Fibroblast of the conjunctiva (primary cell): ENCODE measurements at regions not wholly inside any gene's neighbourhood (a gene's known extent, or its start where the extent isn't known, plus 50 kb on each side); places are given as distances from the start of the nearest gene placed in this dataset.
"Not testable (repeated sequence)": the region's sequence is repeated elsewhere in the genome, so short reads cannot be mapped to it uniquely, and the experiment has no call there.

ENCODE experiments used
- DNase-seq: peaks from one replicate; pipeline ENCODE4 v3.0.0-alpha.2; 2010; ENCODE audit warnings: low read depth

GRCh38 chr6:74283532-74283931, 587.5 kb downstream of the CD109 start:
- no peak for DNase-seq

DNA sequence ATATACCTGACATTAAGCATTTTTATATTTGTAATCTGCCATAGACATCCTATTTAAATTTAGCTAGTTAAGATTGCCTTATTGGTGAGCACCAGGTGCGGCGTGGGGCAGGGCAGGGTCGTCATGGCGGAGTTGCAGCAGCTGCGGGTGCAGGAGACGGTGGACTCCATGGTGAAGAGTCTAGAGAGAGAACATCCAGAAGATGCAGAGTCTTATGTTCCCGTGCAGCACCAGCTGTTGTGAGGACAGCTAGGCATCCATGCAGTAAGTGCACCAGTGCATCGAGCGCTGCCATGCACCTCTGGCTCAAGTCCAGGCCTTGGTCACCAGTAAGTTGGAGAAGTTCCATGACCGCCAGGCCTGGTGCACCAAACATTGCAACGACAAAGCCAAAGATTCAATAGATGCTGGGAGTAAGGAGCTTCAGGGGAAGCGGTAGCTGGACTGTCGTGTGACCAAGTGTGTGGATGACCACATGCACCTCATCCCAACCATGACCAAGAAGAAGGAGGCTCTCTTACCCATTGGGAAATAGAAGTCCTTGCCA, 586.2 kb downstream of the CD109 start:
- no peak for DNase-seq

DNA sequence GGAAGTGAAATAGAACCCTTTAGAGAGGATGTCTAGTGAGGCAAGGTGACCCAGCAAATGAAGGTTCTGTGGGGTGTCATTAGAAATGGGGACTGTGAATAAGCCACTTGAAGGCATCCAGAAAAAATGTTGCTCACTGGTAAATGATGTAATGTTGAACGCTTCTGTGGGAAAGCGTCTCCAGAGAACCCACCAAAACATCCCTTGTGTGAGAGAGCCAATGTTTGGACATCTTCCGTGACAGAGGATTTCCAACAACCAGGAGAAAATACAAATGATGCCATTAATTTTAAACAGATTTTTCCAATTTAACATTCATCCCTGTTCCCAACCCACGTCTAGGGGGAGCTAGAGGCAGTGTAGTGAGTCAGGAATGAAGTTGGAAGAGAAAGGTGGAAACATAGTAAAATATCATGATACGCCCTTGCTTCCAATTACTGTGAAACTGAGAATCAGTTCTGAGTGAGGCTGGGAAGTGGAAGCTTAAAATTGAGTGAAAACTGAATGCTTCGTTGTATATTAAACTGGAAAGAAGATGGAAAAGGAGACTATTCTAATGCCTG, 584.2 kb downstream of the CD109 start:
- DNase-seq = no peak

GRCh38 chr6:74277777-74278186, 581.8 kb downstream of the CD109 start:
- no peak for DNase-seq

DNA sequence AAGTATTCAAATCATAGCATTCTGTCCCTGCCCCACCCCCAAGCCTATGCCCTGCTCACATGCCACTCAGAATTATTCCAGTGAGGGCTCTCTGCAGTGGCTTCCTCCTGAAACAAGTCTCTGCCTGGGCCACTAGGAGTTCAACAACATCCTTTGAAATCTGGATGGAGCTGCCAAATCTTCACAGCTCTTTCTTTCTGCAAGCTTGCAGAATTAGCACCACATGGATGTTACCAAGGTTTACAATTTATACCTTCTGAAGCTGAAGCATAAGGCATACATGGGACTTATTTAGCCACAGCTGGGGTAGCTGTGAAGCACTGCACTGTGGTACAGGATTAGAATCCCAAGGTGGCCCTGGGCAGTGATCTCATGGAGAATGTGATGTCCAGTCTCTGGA, 577.5 kb downstream of the CD109 start:
- DNase-seq = no peak

- DNase-seq = no peak
Observed at GRCh38 chr6:74269600-74269858, 573.5 kb downstream of the CD109 start.

GRCh38 chr6:74268815-74269599, 573.0 kb downstream of the CD109 start:
- DNase-seq = no peak

GRCh38 chr6:74259981-74260380, 564.0 kb downstream of the CD109 start:
- DNase-seq = no peak

DNA sequence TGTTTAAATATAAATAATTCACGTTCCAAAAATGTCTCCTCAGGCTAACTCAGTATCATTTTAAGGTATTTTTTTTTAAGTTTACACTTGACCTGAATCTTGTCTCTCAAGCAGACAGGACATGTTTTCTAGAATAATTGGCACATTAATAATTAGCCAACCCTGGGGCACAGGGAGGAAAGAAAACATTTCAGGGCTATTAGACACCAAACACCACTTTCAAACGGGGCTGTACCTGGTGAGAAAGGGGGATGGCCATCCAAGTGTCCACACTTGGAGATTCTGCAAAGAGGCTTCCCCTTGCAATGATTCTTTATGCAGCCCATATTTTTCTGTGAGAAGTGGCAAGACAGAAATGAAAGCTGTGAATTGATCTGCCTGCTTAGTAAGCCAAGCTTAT, 560.8 kb downstream of the CD109 start:
- no peak for DNase-seq

DNA sequence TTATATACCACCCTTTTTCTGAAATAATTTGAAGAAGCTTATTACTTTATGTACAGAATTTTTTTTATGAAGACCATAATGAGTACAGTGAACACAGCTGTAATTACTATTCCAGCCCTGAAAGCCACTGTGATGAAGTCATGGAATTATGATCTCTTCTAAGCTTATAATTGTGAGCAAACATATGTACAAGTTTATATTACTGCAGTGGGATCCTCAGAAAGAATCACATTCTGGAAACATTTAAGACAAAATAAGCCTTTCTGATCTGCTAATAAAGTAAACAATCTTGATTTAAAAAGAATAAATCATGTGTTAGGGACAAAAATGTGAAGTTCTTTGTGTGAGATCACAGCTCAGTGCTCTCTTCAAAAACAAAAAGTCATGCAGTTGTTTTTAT, 560.4 kb downstream of the CD109 start:
- DNase-seq = no peak

DNA sequence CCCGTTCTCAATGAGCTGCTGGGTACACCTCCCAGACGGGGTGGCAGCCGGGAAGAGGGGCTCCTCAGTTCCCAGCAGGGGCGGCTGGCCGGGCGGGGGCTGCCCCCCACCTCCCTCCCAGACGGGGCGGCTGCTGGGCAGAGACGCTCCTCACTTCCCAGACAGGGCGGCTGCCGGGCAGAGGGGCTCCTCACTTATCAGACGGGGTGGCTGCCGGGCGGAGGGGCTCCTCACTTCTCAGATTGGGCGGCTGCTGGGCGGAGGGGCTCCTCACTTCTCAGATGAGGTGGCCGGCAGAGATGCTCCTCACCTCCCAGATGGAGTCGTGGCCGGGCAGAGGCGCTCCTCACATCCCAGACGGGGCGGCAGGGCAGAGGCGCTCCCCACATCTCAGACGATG, 559.0 kb downstream of the CD109 start:
- DNase-seq = not testable (repeated sequence)

- not testable (repeated sequence) for DNase-seq
Observed at GRCh38 chr6:74254147-74254546, 558.1 kb downstream of the CD109 start.

GRCh38 chr6:74253261-74253660, 557.3 kb downstream of the CD109 start:
- no peak for DNase-seq

DNA sequence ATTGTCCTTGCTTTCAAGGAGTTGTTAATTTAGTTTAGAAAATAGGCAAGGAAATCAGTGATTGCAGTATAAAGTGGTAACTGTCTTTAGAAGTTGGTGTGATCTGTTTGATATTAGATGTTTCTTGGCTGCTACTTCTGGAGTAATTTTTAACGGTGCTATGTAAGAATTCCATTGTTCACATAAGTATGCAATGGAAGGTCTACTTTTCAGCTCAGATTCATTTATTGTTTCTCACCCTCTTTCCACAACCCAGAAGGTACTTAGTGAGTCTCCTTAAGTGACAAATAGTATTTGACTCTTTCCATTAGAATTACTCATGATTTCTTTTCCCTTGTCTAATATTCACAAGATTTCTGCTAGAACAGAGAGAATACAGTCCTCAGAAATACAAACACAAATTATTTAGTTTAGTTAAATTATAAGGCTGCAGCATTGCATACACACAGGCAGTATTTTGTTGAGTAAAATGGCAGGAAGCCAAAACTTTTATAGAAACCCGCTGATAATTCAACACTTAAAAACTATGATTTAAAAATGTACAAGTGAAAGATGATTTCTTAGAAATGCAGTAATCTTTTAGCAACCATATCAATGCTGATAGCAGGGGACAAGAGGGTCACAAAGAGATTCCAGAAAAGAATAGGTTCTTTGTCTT, 554.3 kb downstream of the CD109 start:
- DNase-seq = no peak

GRCh38 chr6:74249658-74250057, 553.7 kb downstream of the CD109 start:
- no peak for DNase-seq

- DNase-seq = no peak
Observed at GRCh38 chr6:74248966-74249365, 553.0 kb downstream of the CD109 start.

- DNase-seq = no peak
Observed at GRCh38 chr6:74222768-74223333, 526.8 kb downstream of the CD109 start.

- no peak for DNase-seq
Observed at GRCh38 chr6:74213995-74214394, 518.0 kb downstream of the CD109 start.

- no peak for DNase-seq
Observed at GRCh38 chr6:74208239-74208638, 512.2 kb downstream of the CD109 start.

DNA sequence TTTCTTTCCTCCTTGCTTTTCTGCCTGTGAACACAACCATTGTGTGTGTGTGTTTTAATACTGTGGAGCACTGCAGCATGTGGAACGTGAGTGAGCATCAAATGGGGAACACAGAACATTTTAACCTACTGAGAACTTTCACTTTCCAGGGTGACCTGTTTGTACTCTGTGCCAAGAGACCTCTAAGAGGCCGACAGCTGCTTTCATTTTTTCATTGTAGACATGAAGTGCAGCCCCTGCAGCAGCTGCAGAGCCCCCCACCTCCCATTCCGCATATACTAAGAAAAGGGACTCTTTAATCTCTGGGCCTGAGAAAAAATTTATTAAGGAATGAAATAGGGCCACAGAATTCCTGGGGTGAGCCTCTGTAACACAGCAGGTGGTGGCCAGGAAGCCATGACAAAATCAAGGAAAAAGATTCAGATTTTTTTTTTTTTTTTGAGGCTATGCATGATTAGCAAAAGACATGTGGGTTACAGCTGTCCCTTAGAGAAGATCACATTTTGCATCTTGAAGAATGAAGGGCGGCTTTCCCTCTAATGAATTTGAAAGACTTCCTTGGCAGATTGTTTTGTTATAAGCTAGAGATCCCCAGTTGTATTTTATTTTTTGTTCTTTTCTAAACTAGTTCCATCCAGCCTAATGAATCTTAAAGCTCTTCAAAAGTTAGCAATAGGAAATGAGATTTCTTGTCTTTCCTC, 503.4 kb downstream of the CD109 start:
- no peak for DNase-seq

- DNase-seq = no peak
Observed at GRCh38 chr6:74197310-74197709, 501.3 kb downstream of the CD109 start.

GRCh38 chr6:74187811-74188210, 491.8 kb downstream of the CD109 start:
- DNase-seq = no peak
